ENCODE measurements at regions not wholly inside any gene's neighbourhood (a gene's known extent, or its start where the extent isn't known, plus 50 kb on each side); places are given as distances from the start of the nearest gene placed in this dataset.
"Not testable (repeated sequence)": the region's sequence is repeated elsewhere in the genome, so short reads cannot be mapped to it uniquely, and the experiment has no call there.

GRCh38 chr7:93725954-93726353, 151.4 kb upstream of the CALCR start:
- Mint-ChIP-seq H3K4me1 (no peaks in the 10 kb centered on the region), H3K4me3 (no peak overlapping the region), H3K36me3 (no peaks in the 10 kb centered on the region), H3K27ac (no peak overlapping the region), H3K9me3 (no peaks in the 10 kb centered on the region), H3K27me3 (peaks cover 12 to 32% (median 16%) of the 10 kb centered on the region in 3 donors)
- ATAC-seq (ENCODE audit: low read depth in 2 of 2) (no peak), DNase-seq (no peak)

DNA sequence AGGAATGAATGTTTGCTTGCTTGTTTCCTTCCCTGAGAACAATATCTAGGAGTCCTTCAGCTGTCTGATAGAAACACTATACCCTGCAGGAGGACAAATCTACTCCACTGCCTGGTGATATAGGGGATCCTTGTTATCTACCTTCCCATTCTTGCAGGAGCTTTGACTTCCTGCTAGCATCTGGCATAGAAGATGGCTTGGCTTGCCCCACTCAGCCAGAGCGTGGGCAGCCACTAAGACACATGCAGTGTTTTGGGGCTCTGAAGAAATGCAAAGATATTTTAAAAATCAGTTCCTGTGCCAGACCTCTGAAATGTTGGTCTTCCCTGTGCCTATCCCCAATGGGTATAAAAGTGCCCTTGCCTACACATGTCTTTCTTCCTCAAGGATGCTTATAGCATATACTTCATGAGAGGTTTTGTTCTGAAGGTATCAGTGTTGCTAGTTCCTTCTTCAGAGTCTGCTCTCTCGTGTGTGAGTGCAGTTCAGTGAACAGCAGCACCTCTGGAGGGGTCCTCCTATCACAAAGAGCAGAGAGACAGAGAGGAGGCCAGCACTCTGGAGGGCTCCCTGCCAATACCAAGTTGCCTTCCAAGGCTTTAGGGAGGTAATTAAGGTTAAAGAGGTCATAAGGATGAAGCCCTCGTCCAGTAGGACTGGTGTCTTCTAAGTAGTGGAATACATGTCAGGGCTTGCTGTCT, 149.1 kb upstream of the CALCR start:
- Mint-ChIP-seq H3K4me1 (no peaks in the 10 kb centered on the region), H3K27me3 (peaks cover 11 to 22% (median 19%) of the 10 kb centered on the region in 3 donors), H3K36me3 (no peaks in the 10 kb centered on the region), H3K27ac (no peak overlapping the region), H3K9me3 (no peaks in the 10 kb centered on the region), H3K4me3 (no peak overlapping the region)
- ATAC-seq (ENCODE audit: low read depth in 2 of 2) (no peak), DNase-seq (no peak)

- Mint-ChIP-seq H3K9me3 (no peaks in the 10 kb centered on the region), H3K36me3 (no peaks in the 10 kb centered on the region), H3K27ac (no peak overlapping the region), H3K27me3 (peaks cover 14 to 29% (median 23%) of the 10 kb centered on the region in 3 donors), H3K4me1 (peaks cover 0 to 3% (median 0%) of the 10 kb centered on the region in 3 donors), H3K4me3 (no peak overlapping the region)
- no peak for ATAC-seq (ENCODE audit: low read depth in 2 of 2)
- DNase-seq, result no peak
These were observed 145.6 kb upstream of the CALCR start for GRCh38 chr7:93720106-93720505.

DNA sequence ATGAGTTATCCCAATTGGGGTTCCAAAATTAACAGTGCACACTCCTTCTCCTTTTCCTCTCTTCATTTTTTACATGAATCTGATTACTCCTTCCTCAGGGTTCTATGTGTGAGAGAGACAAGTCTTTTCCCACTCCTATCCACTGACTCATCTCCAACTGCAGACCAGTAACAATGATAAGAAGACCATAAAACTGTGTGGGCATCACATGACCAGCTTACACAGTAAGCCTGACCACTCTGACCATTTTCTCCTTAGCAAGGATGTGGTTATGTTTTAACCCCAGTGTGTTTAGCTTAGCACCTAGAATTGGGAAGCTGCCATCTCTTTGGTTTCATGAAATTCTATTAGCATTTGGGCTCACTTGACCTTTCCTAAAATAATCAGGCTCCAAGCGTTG, 145.0 kb upstream of the CALCR start:
- Mint-ChIP-seq H3K27me3 (peaks cover 15 to 31% (median 23%) of the 10 kb centered on the region in 3 donors), H3K27ac (no peak overlapping the region)

DNA sequence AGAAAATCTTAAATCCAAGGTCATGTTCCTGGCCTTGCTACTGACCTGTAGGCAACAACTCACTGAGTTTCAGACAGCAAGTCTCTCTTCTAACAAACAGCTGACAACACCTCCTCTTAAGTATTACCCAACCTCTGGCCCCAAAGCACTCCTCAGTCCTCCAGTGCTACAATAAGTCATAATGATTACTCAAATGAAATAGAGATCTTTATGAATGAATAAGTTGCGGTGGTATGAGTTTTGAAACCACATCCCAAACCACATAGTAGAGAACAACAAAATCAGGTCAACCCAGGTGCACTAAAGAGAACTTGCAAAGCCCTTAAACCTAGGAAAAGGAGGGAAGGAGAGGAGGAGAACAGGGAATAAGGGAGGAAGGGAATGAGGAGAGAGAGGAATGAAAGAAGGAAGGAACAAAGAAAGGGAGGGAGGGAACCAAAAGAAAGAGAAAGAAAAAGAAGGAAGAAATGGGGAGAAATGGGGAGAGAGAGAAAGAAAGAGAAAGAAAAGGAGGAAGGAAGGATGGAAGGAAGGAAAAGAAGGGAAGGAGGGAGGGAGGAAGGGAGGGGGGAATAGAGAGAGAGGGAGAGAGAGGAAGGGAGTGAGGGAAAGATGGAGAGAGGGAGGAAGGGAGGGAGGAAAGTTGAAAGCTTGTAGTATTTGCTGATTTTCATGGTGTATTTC, 142.8 kb upstream of the CALCR start:
- DNase-seq, result no peak
- peaks cover 0 to 3% (median 0%) of the 10 kb centered on the region in 3 donors for H3K4me1 Mint-ChIP-seq
- no peaks in the 10 kb centered on the region for H3K36me3 Mint-ChIP-seq
- peaks cover 15 to 36% (median 19%) of the 10 kb centered on the region in 3 donors for H3K27me3 Mint-ChIP-seq
- no peak for ATAC-seq (ENCODE audit: low read depth in 2 of 2)
- no peak overlapping the region for H3K27ac Mint-ChIP-seq
- H3K4me3 Mint-ChIP-seq, result no peak overlapping the region
- H3K9me3 Mint-ChIP-seq, result no peaks in the 10 kb centered on the region

More for the DNA sequence above, 145.0 kb upstream of the CALCR start:
- Mint-ChIP-seq H3K4me3 (no peak overlapping the region), H3K4me1 (peaks cover 0 to 3% (median 0%) of the 10 kb centered on the region in 3 donors), H3K9me3 (no peaks in the 10 kb centered on the region), H3K36me3 (no peaks in the 10 kb centered on the region)
- DNase-seq, result no peak
- ATAC-seq (ENCODE audit: low read depth in 2 of 2), result no peak

DNA sequence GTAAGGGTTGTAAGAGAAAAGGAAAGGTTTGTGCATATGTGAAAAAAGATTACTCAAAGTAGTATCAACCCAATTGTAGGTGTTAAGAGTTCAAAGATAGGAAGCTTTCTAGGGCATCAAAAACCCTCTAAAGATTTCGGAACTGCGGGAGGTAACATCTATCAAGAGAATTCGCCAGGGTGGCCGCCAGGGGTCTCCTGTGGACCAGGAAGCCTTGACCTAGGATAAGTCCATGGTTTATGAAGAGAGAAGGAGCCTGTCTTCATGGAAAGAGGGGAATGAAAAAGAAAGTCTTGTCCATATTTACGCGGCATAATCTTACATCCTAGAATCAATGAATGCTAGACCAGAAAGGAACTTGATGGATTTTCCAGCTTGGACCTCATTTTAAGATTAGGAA, 140.7 kb upstream of the CALCR start:
- Mint-ChIP-seq H3K9me3 (no peaks in the 10 kb centered on the region), H3K36me3 (no peaks in the 10 kb centered on the region), H3K27me3 (peaks cover 15 to 36% (median 20%) of the 10 kb centered on the region in 3 donors), H3K27ac (no peak overlapping the region), H3K4me3 (no peak overlapping the region), H3K4me1 (peaks cover 0 to 3% (median 0%) of the 10 kb centered on the region in 3 donors)
- ATAC-seq (ENCODE audit: low read depth in 2 of 2), result no peak
- peak; percentile 15 for DNase-seq

- Mint-ChIP-seq H3K27ac (no peak overlapping the region), H3K4me1 (no peaks in the 10 kb centered on the region), H3K27me3 (peaks cover 7 to 28% (median 23%) of the 10 kb centered on the region in 3 donors), H3K4me3 (no peak overlapping the region), H3K9me3 (peaks cover 0 to 11% (median 2%) of the 10 kb centered on the region in 7 donors), H3K36me3 (no peaks in the 10 kb centered on the region)
- ATAC-seq (ENCODE audit: low read depth in 2 of 2) (no peak), DNase-seq (no peak)
These were observed 137.4 kb upstream of the CALCR start for GRCh38 chr7:93711926-93712325.

DNA sequence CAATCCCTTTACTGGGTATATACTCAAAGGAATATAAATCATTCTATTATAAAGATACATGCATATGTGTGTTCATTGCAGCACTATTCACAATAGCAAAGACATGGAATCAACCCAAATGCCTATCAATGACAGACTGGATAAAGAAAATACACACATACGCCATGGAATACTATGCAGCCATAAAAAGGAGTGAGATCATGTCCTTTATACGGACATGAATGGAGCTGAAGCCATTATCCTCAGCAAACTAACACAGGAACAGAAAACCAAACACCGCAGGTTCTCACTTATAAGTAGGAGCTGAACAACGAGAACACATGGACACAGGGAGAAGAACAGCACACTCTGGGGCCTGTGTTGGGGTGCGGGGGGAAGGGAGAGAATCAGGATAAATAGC, 133.7 kb upstream of the CALCR start:
- DNase-seq; H3K4me1 Mint-ChIP-seq; ATAC-seq (ENCODE audit: low read depth in 2 of 2); H3K27ac Mint-ChIP-seq; H3K36me3 Mint-ChIP-seq; H3K4me3 Mint-ChIP-seq: not testable (repeated sequence)
- H3K27me3 Mint-ChIP-seq, result peaks cover 0 to 18% (median 14%) of the 10 kb centered on the region in 3 donors
- H3K9me3 Mint-ChIP-seq, result peaks cover 0 to 12% (median 6%) of the 10 kb centered on the region in 7 donors

DNA sequence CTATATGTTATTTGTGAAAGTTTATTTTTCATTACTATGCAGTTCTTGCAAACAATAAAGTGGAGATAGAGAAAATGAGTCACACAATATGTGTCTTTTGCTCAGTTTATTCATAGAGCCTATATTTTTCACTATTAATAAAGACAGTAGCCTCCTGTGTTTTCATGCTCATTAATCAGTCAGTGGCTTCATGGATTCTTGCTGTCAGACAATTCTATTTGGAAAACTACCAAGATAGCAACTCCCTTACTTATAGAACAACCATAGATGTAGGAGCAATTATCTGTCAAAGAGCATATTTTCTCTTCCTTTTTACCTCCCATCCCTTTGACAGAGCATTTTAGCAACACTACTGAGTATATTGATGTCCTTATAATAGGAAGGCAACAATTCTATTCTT, 132.7 kb upstream of the CALCR start:
- Mint-ChIP-seq H3K36me3 (no peaks in the 10 kb centered on the region), H3K4me1 (no peaks in the 10 kb centered on the region), H3K4me3 (no peak overlapping the region), H3K27me3 (peaks cover 0 to 13% (median 10%) of the 10 kb centered on the region in 3 donors), H3K9me3 (peaks cover 0 to 12% (median 6%) of the 10 kb centered on the region in 7 donors), H3K27ac (no peak overlapping the region)
- ATAC-seq (ENCODE audit: low read depth in 2 of 2) (no peak), DNase-seq (no peak)

DNA sequence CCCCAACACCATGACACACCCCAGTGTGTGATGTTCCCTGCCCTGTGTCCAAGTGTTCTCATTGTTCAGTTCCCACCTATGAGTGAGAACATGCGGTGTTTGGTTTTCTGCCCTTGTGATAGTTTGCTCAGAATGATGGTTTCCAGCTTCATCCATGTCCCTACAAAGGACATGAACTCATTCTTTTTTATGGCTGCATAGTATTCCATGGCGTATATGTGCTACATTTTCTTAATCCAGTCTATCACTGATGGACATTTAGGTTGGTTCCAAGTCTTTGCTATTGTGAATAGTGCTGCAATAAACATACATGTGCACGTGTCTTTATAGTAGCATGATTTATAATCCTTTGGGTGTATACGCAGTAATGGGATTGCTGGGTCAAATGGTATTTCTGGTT, 131.6 kb upstream of the CALCR start:
- Mint-ChIP-seq H3K27me3 (peaks cover 0 to 13% (median 6%) of the 10 kb centered on the region in 3 donors), H3K9me3 (peaks cover 0 to 12% (median 6%) of the 10 kb centered on the region in 7 donors)
- not testable (repeated sequence) for H3K27ac Mint-ChIP-seq; H3K4me3 Mint-ChIP-seq; H3K36me3 Mint-ChIP-seq; DNase-seq; ATAC-seq (ENCODE audit: low read depth in 2 of 2); H3K4me1 Mint-ChIP-seq

DNA sequence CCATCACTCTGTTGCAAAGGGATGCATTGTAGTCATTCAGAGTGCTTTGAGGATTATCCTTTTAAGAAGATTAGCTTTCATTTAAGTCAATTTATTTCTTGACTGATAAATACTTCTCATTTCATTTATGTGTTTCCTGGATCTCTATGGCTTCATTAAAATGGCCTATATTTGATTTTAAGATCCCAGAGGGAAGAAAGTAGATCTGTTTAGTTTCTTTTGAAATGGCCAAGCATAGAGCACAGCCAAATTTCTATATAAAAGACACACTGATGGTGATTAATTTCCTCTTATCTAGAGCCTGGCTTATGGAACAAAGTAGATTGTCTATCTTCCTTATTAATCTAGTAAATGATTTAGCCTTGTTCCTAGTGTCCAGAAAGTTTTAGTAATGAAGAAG, 129.7 kb upstream of the CALCR start:
- DNase-seq (no peak), ATAC-seq (ENCODE audit: low read depth in 2 of 2) (no peak)
- Mint-ChIP-seq H3K36me3 (no peaks in the 10 kb centered on the region), H3K9me3 (peaks cover 0 to 12% (median 6%) of the 10 kb centered on the region in 7 donors), H3K4me1 (no peaks in the 10 kb centered on the region), H3K4me3 (no peak overlapping the region), H3K27me3 (peaks cover 0 to 13% (median 6%) of the 10 kb centered on the region in 3 donors), H3K27ac (no peak overlapping the region)

GRCh38 chr7:93697901-93698300, 123.4 kb upstream of the CALCR start:
- no peaks in the 10 kb centered on the region for H3K4me1 Mint-ChIP-seq
- no peak for ATAC-seq (ENCODE audit: low read depth in 2 of 2)
- H3K4me3 Mint-ChIP-seq, result no peak overlapping the region
- H3K27ac Mint-ChIP-seq, result no peak overlapping the region
- no peaks in the 10 kb centered on the region for H3K9me3 Mint-ChIP-seq
- no peak for DNase-seq
- no peaks in the 10 kb centered on the region for H3K36me3 Mint-ChIP-seq
- no peaks in the 10 kb centered on the region for H3K27me3 Mint-ChIP-seq

- ATAC-seq (ENCODE audit: low read depth in 2 of 2), result no peak
- Mint-ChIP-seq H3K27ac (no peak overlapping the region), H3K36me3 (no peaks in the 10 kb centered on the region), H3K4me3 (no peak overlapping the region), H3K9me3 (no peaks in the 10 kb centered on the region), H3K4me1 (no peaks in the 10 kb centered on the region), H3K27me3 (no peaks in the 10 kb centered on the region)
- DNase-seq, result no peak
These were observed 119.3 kb upstream of the CALCR start for GRCh38 chr7:93693796-93694195.

GRCh38 chr7:93690021-93690420, 115.5 kb upstream of the CALCR start:
- ATAC-seq (ENCODE audit: low read depth in 2 of 2) (no peak), DNase-seq (no peak)
- H3K27me3 Mint-ChIP-seq, result no peaks in the 10 kb centered on the region
- no peak overlapping the region for H3K4me3 Mint-ChIP-seq
- H3K27ac Mint-ChIP-seq, result no peak overlapping the region
- H3K9me3 Mint-ChIP-seq, result no peaks in the 10 kb centered on the region
- no peaks in the 10 kb centered on the region for H3K36me3 Mint-ChIP-seq
- H3K4me1 Mint-ChIP-seq, result no peaks in the 10 kb centered on the region

Measured in naive B cell (primary cell).